ENCODE measurements at regions not wholly inside any gene's neighbourhood (a gene's known extent, or its start where the extent isn't known, plus 50 kb on each side); places are given as distances from the start of the nearest gene placed in this dataset.

GRCh38 chr10:110376021-110376766 lies 71.5 kb upstream of the SMNDC1 start (continued):
- TF ChIP-seq ATF2 (CRISPR knock-in tag; IDR thresholded peaks at IDR 0.05) = no peak
- peak in 1 of 2 experiments; percentile 58; a peak in 2 of 4 replicates for TF ChIP-seq FOXA3 (CRISPR knock-in tag; conservative IDR thresholded peaks at IDR 0.05 in 1 of 2, IDR thresholded peaks at IDR 0.05 in 1 of 2)
- no peak for TF ChIP-seq TAF9B (IDR thresholded peaks at IDR 0.05; ENCODE audit: partially characterized antibody)
- no peak for TF ChIP-seq ZBTB43 (CRISPR knock-in tag; IDR thresholded peaks at IDR 0.05)
- no peak for TF ChIP-seq BRF2 (IDR thresholded peaks at IDR 0.05; ENCODE audit: borderline replicate concordance, insufficient read depth, insufficient read length)
- no peak for TF ChIP-seq POLR2A (conservative IDR thresholded peaks at IDR 0.05)
- no peak for TF ChIP-seq SIX5 (IDR thresholded peaks at IDR 0.05; ENCODE audit: borderline replicate concordance in 1 of 2, insufficient read depth in 1 of 2, low read depth in 1 of 2, low read length in 2 of 2)
- TF ChIP-seq HMG20A (CRISPR knock-in tag; conservative IDR thresholded peaks at IDR 0.05) = no peak
- TF ChIP-seq USF2 (CRISPR knock-in tag; IDR thresholded peaks at IDR 0.05) = no peak
- no peak for TF ChIP-seq NR2C2 (CRISPR knock-in tag; IDR thresholded peaks at IDR 0.05)
- TF ChIP-seq NR2C2 (tag; IDR thresholded peaks at IDR 0.05) = peak; percentile 66; the same call in 1 of the 2 replicates
- TF ChIP-seq CBFA2T3 (IDR thresholded peaks at IDR 0.05) = peak; percentile 28; the same call in 1 of the 2 replicates
- peak; percentile 87 for TF ChIP-seq MEIS2 (IDR thresholded peaks at IDR 0.05; ENCODE audit: partially characterized antibody)
- TF ChIP-seq GABPA (tag; conservative IDR thresholded peaks at IDR 0.05; ENCODE audit: low read depth) = peak; percentile 76
- no peak for TF ChIP-seq ZFP91 (CRISPR knock-in tag; IDR thresholded peaks at IDR 0.05)
- TF ChIP-seq RBM22 (IDR thresholded peaks at IDR 0.05; ENCODE audit: low read depth, low read length, poor library complexity, severe bottlenecking) = no peak
- TF ChIP-seq ESRRB (CRISPR knock-in tag; IDR thresholded peaks at IDR 0.05; ENCODE audit: borderline replicate concordance) = no peak
- no peak for TF ChIP-seq ZNF140 (CRISPR knock-in tag; IDR thresholded peaks at IDR 0.05)

Data from K562 (cell line).